Colon (tissue), 2 donors: ENCODE measurements at regions not wholly inside any gene's neighbourhood (a gene's known extent, or its start where the extent isn't known, plus 50 kb on each side); places are given as distances from the start of the nearest gene placed in this dataset.
A peak's percentile ranks its signal among the peaks of the same experiment; 100 is the strongest.

ENCODE experiments used
- FAIRE-seq: peaks from 2 replicates; lab custom pipeline; 2012; peaks lifted over from hg19 to GRCh38; lab: Jason Lieb, UNC
- donor health status: control.
- donor health status: control.

DNA sequence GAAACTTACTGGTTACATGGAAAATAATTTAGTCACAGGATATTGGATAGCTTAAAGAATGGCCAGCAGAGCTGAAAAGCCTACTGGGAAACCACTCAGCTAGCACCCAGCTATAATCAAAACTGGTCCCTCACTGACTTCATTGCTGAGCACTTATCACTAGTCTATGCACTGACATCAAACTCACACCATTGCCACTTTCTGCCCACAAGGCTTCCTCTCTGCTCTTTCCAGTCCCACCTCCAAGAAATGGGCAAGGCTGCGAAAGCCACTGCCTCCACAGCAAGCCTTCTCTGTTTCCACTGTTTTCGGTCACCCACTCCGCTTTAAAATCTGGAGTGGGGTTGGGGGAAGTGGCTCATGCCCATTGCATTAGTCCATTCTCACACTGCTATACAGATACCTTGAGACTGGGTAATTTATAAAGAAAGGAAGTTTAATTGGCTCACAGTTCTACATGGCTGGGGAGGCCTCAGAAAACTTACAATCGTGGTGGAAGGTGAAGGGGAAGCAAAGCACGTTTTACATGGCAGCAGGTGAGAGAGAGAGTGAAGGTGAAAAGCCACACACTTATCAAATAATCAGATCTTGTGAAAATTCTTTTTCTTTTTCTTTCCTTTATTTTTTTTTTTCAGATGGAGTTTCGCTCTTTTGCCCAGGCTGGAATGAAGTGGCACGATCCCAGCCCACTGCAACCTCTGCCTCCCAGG, 77.0 kb upstream of the CERS6 start:
- no peak for FAIRE-seq

DNA sequence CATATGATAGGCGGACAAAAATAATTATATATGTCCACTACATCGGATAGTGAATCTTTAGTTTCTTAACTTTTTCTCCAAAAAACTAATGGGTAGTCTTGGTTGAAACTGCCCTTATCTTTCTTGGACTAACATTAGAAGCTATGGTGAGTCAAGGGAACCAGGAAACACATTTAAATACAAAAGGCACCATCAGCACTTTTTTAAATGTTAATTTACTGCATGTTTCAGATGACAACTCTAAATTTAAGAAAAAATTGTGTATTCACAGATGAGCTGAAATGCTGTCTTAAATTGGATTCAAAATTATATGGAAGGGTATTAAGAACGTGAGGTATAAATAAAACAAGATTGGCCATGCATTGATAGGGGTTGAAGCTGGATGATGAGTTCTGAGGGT, 75.6 kb upstream of the CERS6 start:
- no peak for FAIRE-seq

DNA sequence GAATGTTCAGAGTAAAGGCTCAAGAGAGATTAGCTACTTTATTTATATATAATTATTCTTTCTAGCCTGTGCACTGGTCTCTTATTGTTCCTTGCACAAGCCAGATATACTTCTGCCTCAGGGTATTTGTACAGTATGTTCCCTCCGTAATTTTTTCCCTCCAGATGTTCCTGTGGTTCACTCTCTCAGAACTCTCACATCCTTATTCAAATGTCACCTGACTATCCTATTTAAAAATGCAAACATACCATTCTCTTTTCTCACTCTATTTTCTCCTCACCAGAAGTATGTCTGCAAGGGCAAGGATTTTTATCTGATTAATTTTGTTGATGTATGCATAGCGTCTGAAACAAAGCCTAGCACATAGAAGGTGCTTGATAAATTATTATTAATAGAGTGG, 64.0 kb upstream of the CERS6 start:
- FAIRE-seq, result no peak

DNA sequence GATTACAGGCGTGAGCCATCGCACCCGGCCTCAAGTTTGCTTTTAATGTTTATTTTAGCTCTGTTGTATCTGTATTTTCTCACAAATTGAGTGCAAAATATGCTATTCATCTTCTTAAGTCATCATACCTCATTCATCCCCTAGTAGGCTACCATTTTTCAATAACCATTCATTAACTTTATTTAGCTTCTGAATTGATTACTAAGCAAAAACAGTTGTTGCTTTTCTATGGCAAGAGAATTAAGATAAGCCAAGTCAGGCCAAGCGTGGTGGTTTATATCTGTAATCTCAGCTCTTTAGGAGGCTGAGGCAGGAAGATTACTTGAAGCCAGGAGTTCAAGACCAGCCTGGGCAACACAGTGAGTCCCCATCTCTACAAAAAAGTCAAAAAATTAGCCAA, 63.3 kb upstream of the CERS6 start:
- FAIRE-seq, result no peak

DNA sequence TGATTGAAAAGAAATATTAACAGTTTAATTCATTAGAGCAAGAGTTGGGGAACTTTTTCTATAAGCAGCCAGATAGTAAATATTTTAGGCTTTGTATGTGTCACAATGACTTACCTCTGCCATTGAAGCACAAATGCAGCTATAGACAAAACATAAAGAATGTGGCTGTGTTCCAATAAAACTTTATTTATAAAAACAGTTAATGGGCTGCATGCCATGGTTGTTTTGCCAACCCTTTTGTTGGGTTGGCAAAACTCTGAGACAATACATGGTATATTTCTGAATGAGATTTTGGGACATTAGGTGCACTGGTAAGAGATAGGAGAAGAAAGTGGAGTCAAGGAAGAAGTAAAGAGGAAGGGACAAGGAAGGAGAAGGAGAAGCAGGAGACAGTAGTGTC, 61.8 kb upstream of the CERS6 start:
- FAIRE-seq, result no peak

DNA sequence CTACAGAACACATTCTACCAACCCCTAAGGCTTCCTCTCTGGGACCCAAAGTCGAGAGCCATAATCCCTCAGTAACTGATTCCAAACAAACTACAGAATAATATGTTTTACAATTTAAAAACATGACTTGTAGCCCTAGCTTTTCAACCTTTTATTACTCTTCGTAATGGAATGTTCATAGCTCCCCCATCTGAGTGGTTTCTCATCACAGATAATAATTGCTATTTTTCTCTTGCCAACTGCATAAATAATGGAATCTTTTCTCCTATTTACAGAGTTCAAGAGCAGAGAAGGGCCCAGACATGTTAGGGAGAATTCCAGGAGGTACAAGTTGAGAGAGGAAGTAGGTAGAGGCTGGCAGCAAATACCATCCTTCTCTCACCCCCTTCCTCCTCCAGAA, 59.9 kb upstream of the CERS6 start:
- FAIRE-seq, result no peak

DNA sequence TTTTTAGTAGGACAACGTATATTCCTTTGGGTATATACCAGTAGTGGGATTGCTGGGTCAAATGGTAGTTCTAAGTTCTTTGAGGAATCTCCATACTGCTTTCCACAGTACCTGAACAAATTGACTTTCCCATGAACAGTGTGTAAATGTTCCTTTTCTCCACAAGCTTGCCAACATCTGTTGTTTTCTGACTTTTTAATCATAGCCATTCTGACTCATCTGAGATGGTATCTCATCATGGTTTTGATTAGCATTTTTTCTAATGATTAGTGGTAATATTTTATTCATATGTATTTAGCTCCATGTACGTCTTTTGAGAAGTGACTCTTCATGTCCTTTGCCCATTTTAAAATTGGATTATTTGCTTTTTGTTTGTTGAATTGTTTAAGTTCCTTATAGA, 58.4 kb upstream of the CERS6 start:
- no peak for FAIRE-seq

DNA sequence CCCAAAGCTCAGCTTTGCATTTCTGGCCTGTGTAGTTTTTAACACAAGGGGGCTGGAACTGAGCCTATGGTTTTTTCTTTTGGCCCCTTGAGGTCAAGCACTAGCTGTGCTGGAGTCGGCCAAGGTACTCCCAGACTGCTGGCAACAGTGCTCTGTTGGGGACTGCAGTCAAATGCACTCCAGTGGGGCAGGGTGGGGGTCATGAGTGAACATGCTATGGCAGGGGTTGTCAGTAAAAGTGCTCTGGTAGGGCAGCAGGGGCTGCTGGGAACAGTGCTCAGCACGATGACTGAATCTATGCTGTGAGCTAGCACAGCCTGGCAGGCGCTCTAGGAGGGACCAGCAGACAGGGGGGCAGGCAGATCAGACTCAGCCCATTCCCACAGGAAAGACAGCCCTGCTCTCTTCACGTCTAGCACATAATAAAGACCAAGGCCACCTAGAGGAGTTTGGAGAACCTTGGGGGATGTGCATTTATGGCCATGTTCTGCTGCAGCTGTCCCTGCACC, 55.0 kb upstream of the CERS6 start:
- FAIRE-seq, result no peak

DNA sequence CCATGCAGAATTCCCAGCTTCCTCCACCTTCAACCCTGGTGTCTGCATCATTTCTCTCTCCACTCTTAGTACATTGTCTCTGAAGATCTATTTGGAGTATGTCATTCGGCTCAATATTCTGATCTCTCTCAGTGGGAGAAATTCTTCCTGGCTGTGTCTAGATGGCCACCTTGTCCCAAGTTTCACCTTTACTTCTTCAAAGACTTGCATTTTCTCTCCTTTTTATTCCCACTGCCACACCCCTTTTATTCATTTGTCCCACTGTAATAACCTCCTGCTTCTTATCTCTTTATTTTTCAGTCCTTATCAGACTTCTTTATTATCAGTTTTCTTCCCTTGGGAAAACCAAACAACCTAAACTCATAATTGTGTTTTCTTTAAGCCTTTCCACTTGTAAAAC, 54.3 kb upstream of the CERS6 start:
- FAIRE-seq, result peak; percentile 24

DNA sequence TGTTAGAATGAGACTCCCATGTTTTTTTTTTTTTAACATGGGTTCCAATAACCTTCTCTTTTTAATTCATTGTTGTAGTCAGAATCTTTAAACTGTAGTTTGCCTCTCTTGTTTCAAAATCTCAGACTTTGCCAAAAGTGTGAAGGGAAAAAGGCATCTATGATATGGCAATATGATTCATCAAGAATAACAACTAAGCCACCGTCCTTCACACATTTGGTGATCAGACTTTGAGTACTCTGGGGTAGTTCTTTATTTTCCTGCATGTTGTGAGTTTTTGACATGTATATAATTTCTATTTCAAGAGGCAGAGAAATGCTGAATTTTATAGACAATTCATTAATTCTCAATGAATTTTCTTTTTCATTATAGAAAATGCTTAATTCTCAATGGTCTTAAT, 53.5 kb upstream of the CERS6 start:
- no peak for FAIRE-seq

DNA sequence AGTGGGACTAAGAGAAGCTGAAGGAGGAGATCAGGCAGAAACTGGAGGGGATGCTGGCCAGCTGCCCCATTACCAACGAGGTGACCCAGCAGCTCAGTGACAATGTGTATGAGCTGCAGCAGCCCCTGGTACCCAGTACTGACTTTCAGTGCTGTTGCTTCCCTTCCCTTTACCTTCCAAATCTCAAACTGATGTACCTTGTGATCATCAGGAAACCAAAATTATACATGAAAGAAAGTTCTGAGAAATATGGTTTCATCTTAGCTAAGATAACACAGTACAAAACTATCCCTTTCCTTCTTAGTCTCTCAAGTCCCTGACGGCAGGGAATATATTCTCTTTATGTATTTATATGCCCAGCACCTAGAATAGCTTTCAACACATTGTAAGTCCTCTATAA, 52.3 kb upstream of the CERS6 start:
- no peak for FAIRE-seq

DNA sequence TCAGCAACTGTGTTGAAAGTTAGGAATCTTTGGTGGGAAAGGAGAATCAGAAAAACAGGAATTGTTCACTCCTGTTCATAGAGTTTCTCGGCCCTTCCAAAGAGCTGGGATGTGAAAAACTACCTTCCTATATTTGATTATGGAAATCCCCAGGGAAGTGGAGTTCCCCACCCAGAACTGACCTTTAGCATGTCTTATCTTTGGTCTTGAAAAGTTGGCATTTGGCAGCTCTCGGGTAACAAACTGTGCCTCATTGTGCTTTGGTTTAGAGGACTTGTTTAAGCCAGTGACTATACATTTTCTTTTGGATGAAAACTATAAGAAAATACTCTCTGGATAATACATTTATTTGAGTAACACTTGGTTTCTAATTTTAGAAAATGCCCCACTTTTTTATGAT, 51.3 kb upstream of the CERS6 start:
- FAIRE-seq, result no peak
